D721Med (cell line): ENCODE measurements at regions not wholly inside any gene's neighbourhood (a gene's known extent, or its start where the extent isn't known, plus 50 kb on each side); places are given as distances from the start of the nearest gene placed in this dataset.

Experiments
- DNase-seq: peaks from one replicate; pipeline ENCODE4 v3.0.0; 2011; ENCODE audit warnings: low spot score; ENCODE audit not compliant: insufficient read length
- FAIRE-seq: peaks from 2 replicates; lab custom pipeline; 2011; peaks lifted over from hg19 to GRCh38; lab: Jason Lieb, UNC
- CTCF ChIP-seq: IDR thresholded peaks from 2 replicates; pipeline ENCODE4 v1.5.1; 2012; ENCODE audit warnings: mild to moderate bottlenecking, control low read depth; ENCODE audit not compliant: insufficient read depth; ENCODE audit errors: missing control alignments

DNA sequence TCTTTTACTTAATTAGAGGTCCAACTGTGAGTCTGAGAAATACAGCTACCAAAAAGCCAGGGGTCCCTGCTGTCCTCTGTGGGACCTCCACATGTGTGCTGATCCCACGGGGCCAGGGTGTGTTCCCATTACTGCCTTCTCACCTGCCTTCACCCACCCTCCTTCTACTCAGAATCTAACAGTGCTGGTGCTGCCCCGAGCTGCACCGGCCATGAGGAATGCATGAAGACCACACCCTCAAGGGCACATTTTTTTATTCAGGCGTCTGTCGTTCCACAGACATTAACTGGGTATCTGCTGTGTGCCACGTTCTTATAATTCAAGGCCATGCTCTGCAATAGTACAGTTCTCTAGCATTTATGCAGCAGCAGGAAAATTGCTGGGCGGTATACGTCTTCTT, 188.5 kb upstream of the PFKP start:
- no peak for FAIRE-seq
- TF ChIP-seq CTCF: no peak

DNA sequence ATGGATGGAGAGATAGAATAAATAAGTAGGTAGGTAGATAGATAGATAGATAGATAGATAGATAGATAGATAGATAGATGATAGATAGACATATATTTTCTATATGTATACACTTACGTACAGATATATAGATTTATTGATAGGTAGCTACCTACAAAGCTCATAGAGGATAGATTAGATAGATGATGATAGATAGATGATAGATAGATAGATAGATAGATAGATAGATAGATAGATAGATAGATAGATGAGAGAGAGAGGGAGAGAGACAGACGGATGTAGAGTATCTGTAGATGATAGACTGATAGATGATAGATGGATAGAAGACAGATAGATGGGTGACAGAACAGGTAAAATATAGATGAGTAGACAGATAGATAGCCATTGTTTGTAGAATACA, 191.3 kb upstream of the PFKP start:
- no peak for TF ChIP-seq CTCF
- no peak for FAIRE-seq

More for the DNA sequence above, 188.5 kb upstream of the PFKP start:
- DNase-seq: no peak

GRCh38 chr10:2874963-2875362, 192.4 kb upstream of the PFKP start:
- no peak for TF ChIP-seq CTCF
- DNase-seq (no peak), FAIRE-seq (no peak)

More for the DNA sequence above, 191.3 kb upstream of the PFKP start:
- DNase-seq: no peak

DNA sequence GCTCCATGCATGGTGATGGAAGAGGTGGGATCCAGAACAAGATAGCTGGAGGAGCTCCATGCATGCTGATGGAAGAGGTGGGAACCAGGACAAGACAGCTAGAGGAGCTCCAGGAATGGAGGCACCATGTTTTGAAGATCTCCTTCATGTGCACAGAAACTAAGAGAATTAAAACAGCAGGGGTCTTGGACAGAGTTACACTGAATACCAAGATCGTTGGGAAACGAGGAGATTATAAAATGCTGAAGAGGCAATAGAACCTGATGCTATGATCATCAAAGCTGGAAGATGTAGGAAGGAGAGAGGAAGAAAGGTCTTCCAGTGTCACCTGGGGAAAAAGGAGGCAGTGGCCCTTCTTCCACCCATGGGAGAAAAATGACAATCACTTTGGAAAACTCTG, 193.6 kb upstream of the PFKP start:
- no peak for TF ChIP-seq CTCF
- no peak for DNase-seq
- no peak for FAIRE-seq

- DNase-seq (no peak), FAIRE-seq (no peak)
- TF ChIP-seq CTCF: no peak
Observed at GRCh38 chr10:2871673-2872219, 195.6 kb upstream of the PFKP start.

DNA sequence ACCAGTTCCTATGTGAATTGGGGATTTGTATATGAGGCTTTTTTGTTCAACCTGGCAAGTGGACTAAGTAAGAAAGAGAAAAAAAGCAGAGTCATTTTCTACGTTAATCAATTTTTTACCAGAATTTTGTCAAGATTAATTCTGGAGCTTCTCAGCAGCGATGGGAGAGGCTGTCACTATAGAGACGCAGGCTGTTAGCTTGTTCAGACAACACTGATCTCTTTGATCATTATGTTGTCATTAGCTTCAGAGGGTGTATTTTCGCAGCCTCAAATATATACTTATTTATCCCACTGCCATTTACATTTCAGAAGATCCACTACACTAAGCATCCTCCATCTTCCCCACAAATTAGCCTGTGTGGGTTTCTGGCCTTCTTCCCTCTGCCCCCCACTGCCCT, 196.7 kb upstream of the PFKP start:
- FAIRE-seq (no peak), DNase-seq (no peak)
- no peak for TF ChIP-seq CTCF

GRCh38 chr10:2867788-2868299, 199.5 kb upstream of the PFKP start:
- no peak for FAIRE-seq
- no peak for DNase-seq
- no peak for TF ChIP-seq CTCF
